ENCODE measurements at regions not wholly inside any gene's neighbourhood (a gene's known extent, or its start where the extent isn't known, plus 50 kb on each side); places are given as distances from the start of the nearest gene placed in this dataset.

GRCh38 chr2:64227603-64228125 is 83.4 kb upstream of the PELI1 start:
- no peak for ATAC-seq
- Histone ChIP-seq H3K9me3 (no peaks in the 10 kb centered on the region), H3K4me1 (peaks cover 2 to 39% (median 5%) of the 10 kb centered on the region in 3 donors), H3K27me3 (no peaks in the 10 kb centered on the region), H3K36me3 (no peaks in the 10 kb centered on the region), H3K27ac (peak overlapping the region; percentile 15 to 83 (median 66)), H3K4me3 (peak overlapping the region; percentile 53 to 63)
- no peak for TF ChIP-seq EP300 (IDR thresholded peaks at IDR 0.05)
- TF ChIP-seq, protein P1, sequence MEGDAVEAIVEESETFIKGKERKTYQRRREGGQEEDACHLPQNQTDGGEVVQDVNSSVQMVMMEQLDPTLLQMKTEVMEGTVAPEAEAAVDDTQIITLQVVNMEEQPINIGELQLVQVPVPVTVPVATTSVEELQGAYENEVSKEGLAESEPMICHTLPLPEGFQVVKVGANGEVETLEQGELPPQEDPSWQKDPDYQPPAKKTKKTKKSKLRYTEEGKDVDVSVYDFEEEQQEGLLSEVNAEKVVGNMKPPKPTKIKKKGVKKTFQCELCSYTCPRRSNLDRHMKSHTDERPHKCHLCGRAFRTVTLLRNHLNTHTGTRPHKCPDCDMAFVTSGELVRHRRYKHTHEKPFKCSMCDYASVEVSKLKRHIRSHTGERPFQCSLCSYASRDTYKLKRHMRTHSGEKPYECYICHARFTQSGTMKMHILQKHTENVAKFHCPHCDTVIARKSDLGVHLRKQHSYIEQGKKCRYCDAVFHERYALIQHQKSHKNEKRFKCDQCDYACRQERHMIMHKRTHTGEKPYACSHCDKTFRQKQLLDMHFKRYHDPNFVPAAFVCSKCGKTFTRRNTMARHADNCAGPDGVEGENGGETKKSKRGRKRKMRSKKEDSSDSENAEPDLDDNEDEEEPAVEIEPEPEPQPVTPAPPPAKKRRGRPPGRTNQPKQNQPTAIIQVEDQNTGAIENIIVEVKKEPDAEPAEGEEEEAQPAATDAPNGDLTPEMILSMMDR (IDR thresholded peaks at IDR 0.05), result no peak
- WGBS, 2 donors (ENCODE audit: low coverage in 1 of 2), result 7 to 8% methylated on average over 6 to 7 of the region's 7 CpGs

- H3K4me3 ChIP-seq, result peak overlapping the region; percentile 53 to 63
- peaks cover 0 to 38% (median 0%) of the 10 kb centered on the region in 3 donors for H3K4me1 ChIP-seq
- TF ChIP-seq, protein P1 (IDR thresholded peaks at IDR 0.05), result peak in 2 of 4 experiments; percentile 7 to 35
- TF ChIP-seq EP300 (IDR thresholded peaks at IDR 0.05), result no peak
- peak in 1 of 2 donors; percentile 25 for TF ChIP-seq POLR2A (IDR thresholded peaks at IDR 0.05)
- TF ChIP-seq POLR2AphosphoS5 (IDR thresholded peaks at IDR 0.05), result peak; percentile 49
- H3K27ac ChIP-seq, result peak overlapping the region; percentile 15 to 83 (median 66)
- WGBS, 2 donors (ENCODE audit: low coverage in 1 of 2), result 0 to 1% methylated on average over 3 to 16 of the region's 26 CpGs
- no peaks in the 10 kb centered on the region for H3K36me3 ChIP-seq
- H3K9me3 ChIP-seq, result no peaks in the 10 kb centered on the region
- no peaks in the 10 kb centered on the region for H3K27me3 ChIP-seq
- peak; percentile 92 for ATAC-seq
Measured at GRCh38 chr2:64228126-64228678, 84.0 kb upstream of the PELI1 start.

- Histone ChIP-seq H3K9me3 (no peaks in the 10 kb centered on the region), H3K27me3 (no peaks in the 10 kb centered on the region), H3K4me3 (peak overlapping the region in 1 of 2 donors; percentile 53), H3K27ac (peak overlapping the region in 2 of 4 donors; percentile 79 to 83), H3K4me1 (peaks cover 0 to 41% (median 0%) of the 10 kb centered on the region in 3 donors), H3K36me3 (no peaks in the 10 kb centered on the region)
- WGBS, 2 donors (ENCODE audit: low coverage in 1 of 2), result 50 to 72% methylated on average over 2 to 4 of the region's 4 CpGs
- no peak for TF ChIP-seq POLR2A (IDR thresholded peaks at IDR 0.05)
- no peak for ATAC-seq
Measured at GRCh38 chr2:64228918-64229317, 84.7 kb upstream of the PELI1 start.

GRCh38 chr2:64230540-64230939 is 86.3 kb upstream of the PELI1 start:
- TF ChIP-seq POLR2A (IDR thresholded peaks at IDR 0.05), result no peak
- TF ChIP-seq POLR2AphosphoS5 (IDR thresholded peaks at IDR 0.05), result no peak
- TF ChIP-seq EP300 (IDR thresholded peaks at IDR 0.05), result no peak
- TF ChIP-seq, protein P1 (IDR thresholded peaks at IDR 0.05), result no peak
- Histone ChIP-seq H3K27me3 (no peaks in the 10 kb centered on the region), H3K9me3 (no peaks in the 10 kb centered on the region), H3K36me3 (no peaks in the 10 kb centered on the region), H3K27ac (no peak overlapping the region), H3K4me3 (no peak overlapping the region), H3K4me1 (peaks cover 0 to 42% (median 0%) of the 10 kb centered on the region in 3 donors)
- ATAC-seq, result no peak

GRCh38 chr2:64232266-64232665 is 88.0 kb upstream of the PELI1 start:
- 93 to 94% methylated on average over 2 of the region's 2 CpGs for WGBS, 2 donors (ENCODE audit: low coverage in 1 of 2)
- H3K9me3 ChIP-seq, result no peaks in the 10 kb centered on the region
- no peaks in the 10 kb centered on the region for H3K27me3 ChIP-seq
- no peak for ATAC-seq
- H3K4me1 ChIP-seq, result peaks cover 0 to 31% (median 0%) of the 10 kb centered on the region in 3 donors
- H3K36me3 ChIP-seq, result no peaks in the 10 kb centered on the region
- no peak overlapping the region for H3K27ac ChIP-seq
- H3K4me3 ChIP-seq, result no peak overlapping the region
- TF ChIP-seq, protein P1 (IDR thresholded peaks at IDR 0.05), result no peak
- TF ChIP-seq POLR2AphosphoS5 (IDR thresholded peaks at IDR 0.05) (no peak), EP300 (IDR thresholded peaks at IDR 0.05) (no peak), POLR2A (IDR thresholded peaks at IDR 0.05) (no peak)

Data from gastroesophageal sphincter (tissue), 4 donors.